ENCODE measurements at regions not wholly inside any gene's neighbourhood (a gene's known extent, or its start where the extent isn't known, plus 50 kb on each side); places are given as distances from the start of the nearest gene placed in this dataset.

DNA sequence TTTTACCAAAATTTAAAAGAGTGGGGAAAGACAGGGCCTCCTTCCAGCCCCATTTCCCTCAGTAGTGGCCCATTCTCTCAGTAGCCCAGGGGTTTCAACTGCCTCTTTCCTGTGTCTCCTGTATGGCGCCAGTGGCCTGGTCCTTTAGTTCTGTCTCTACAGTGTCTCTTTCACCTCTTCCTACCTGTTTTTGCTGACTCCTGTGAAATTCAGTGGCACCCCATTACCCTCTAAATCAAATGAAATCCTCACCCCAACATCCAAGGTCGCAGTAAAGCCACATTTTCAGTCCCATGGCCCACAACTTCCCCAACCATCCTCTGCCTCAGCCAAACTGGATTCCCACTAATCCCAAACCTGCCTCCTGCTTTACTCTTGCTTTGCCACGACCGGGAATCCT is 200.7 kb downstream of the IPMK start:
- TF ChIP-seq EZH2 (IDR thresholded peaks at IDR 0.05; ENCODE audit: borderline replicate concordance, control insufficient read depth, low read depth, low read length) (no peak), SRF (IDR thresholded peaks at IDR 0.05; ENCODE audit: low read depth in 2 of 2, low read length in 2 of 2) (no peak)

Data from GM12878 (cell line).